ENCODE measurements at regions not wholly inside any gene's neighbourhood (a gene's known extent, or its start where the extent isn't known, plus 50 kb on each side); places are given as distances from the start of the nearest gene placed in this dataset.

DNA sequence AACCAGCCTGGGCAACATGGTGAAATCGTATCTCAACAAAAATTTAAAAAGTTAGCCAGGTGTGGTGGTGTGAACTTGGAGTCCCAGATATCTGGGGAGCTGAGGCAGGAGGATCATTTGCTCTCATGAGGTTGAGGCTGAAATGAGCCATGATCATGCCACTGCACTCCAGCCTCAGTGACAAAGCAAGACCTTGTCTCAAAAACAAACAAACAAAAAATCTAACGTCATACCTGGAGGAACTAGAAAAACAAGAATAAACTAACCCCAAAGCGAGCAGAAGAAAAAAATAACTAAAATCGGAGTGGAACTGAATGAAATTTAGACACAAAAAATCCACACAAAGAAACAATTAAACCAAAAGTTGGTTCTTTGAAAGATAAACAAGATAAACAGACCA is 1885.1 kb downstream of the OLFM4 start:
- TF ChIP-seq TARDBP (IDR thresholded peaks at IDR 0.05) = no peak
- no peak for TF ChIP-seq SP1 (IDR thresholded peaks at IDR 0.05)
- no peak for TF ChIP-seq FOXK2 (IDR thresholded peaks at IDR 0.05)
- no peak for TF ChIP-seq FOXA1 (IDR thresholded peaks at IDR 0.05)
- no peak for TF ChIP-seq FOXM1 (IDR thresholded peaks at IDR 0.05; ENCODE audit: borderline replicate concordance)
- TF ChIP-seq ZNF384 (IDR thresholded peaks at IDR 0.05) = no peak
- no peak for TF ChIP-seq HDGF (IDR thresholded peaks at IDR 0.05; ENCODE audit: borderline replicate concordance)
- TF ChIP-seq ARNT (IDR thresholded peaks at IDR 0.05) = no peak
- no peak for TF ChIP-seq L3MBTL2 (conservative IDR thresholded peaks at IDR 0.05)
- no peak for TF ChIP-seq LEF1 (IDR thresholded peaks at IDR 0.05; ENCODE audit: borderline replicate concordance)
- no peak for TF ChIP-seq SUZ12 (IDR thresholded peaks at IDR 0.05)
